Smooth muscle cell (in vitro differentiated cells): ENCODE measurements at regions not wholly inside any gene's neighbourhood (a gene's known extent, or its start where the extent isn't known, plus 50 kb on each side); places are given as distances from the start of the nearest gene placed in this dataset.

Source experiments
- DNase-seq: peaks from one replicate; lab custom pipeline; 2025; ENCODE audit not compliant: unreplicated experiment; lab: John Stamatoyannopoulos, UW
- H2AFZ ChIP-seq: fragments of 200-600 bp; sonication (generic); 2 replicates; pipeline ENCODE4 v1.6.0; 2016; ENCODE audit warnings: antibody characterized with exemption, low read depth, mild to moderate bottlenecking
- H3F3A ChIP-seq: fragments of 200-600 bp; sonication (generic); 2 replicates; pipeline ENCODE4 v1.6.0; 2017; ENCODE audit warnings: antibody characterized with exemption, low read depth
- H3K27ac ChIP-seq: fragments of 200-600 bp; sonication (generic); 2 replicates; pipeline ENCODE4 v1.5.1; 2016; ENCODE audit warnings: low read depth, mild to moderate bottlenecking
- H3K27me3 ChIP-seq: fragments of 200-600 bp; sonication (generic); 2 replicates; pipeline ENCODE4 v1.6.1; 2016; ENCODE audit warnings: low read depth, mild to moderate bottlenecking
- H3K36me3 ChIP-seq: fragments of 200-600 bp; sonication (generic); 2 replicates; pipeline ENCODE4 v1.5.1; 2016; ENCODE audit warnings: low read depth
- H3K4me1 ChIP-seq: fragments of 200-600 bp; sonication (generic); 2 replicates; pipeline ENCODE4 v1.5.1; 2016; ENCODE audit warnings: low read depth
- H3K4me2 ChIP-seq: fragments of 200-600 bp; sonication (generic); 2 replicates; pipeline ENCODE4 v1.6.0; 2016; ENCODE audit warnings: mild to moderate bottlenecking
- H3K4me3 ChIP-seq: fragments of 200-600 bp; sonication (generic); 2 replicates; pipeline ENCODE4 v1.5.1; 2016; ENCODE audit warnings: mild to moderate bottlenecking
- H3K79me2 ChIP-seq: fragments of 200-600 bp; sonication (generic); 2 replicates; pipeline ENCODE4 v1.6.0; 2016; ENCODE audit warnings: low read depth, mild to moderate bottlenecking
- H3K9ac ChIP-seq: fragments of 200-600 bp; sonication (generic); 2 replicates; pipeline ENCODE4 v1.6.0; 2016; ENCODE audit warnings: low read depth
- H3K9me3 ChIP-seq: fragments of 200-600 bp; sonication (generic); replicated peaks from 2 replicates; pipeline ENCODE4 v1.5.1; 2016; ENCODE audit warnings: low read depth
- H4K20me1 ChIP-seq: fragments of 200-600 bp; sonication (generic); 2 replicates; pipeline ENCODE4 v1.6.0; 2016; ENCODE audit warnings: low read depth
- WGBS: methylation state at CpG from one replicate; pipeline ENCODE4 v1.1.7; 2016; ENCODE audit warnings: low lambda C conversion rate; 5-methylcytosine and 5-hydroxymethylcytosine counted together
- TF ChIP-seq, protein P1 (sequence below): fragments of 200-600 bp; sonication (generic); IDR thresholded peaks from 2 replicates; pipeline ENCODE4 v1.5.1; 2017; ENCODE audit warnings: borderline replicate concordance, mild to moderate bottlenecking, antibody characterized with exemption; ENCODE audit not compliant: insufficient read depth, poor library complexity, severe bottlenecking

DNA sequence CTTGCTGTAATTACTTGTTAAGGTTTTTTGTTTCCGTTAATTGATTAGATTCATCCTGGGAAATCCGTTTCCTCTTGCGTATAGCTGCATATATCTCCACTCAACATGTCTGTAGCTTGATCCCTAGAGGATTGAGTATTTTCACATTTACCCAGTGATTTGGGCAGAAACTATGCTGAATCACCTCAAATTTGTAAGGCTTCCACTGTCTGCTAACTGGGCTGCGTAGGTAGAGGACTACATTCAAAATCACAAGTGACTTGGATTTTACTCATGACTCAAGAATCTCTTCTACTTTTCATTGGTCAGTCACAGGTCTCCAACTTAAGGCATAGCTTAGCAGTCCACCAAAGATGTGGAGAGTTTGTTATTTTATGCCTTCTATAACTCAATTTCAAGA is 141.8 kb downstream of the POLR1F start:
- H3K27me3 ChIP-seq = no peaks in the 10 kb centered on the region
- H3K9ac ChIP-seq = no peak overlapping the region
- no peaks in the 10 kb centered on the region for H4K20me1 ChIP-seq
- no peak overlapping the region for H3K4me3 ChIP-seq
- 81% methylated on average over 4 of the region's 4 CpGs for WGBS
- no peak overlapping the region for H2AFZ ChIP-seq
- no peaks in the 10 kb centered on the region for H3K79me2 ChIP-seq
- no peaks in the 10 kb centered on the region for H3K36me3 ChIP-seq
- H3F3A ChIP-seq = no peaks in the 10 kb centered on the region
- DNase-seq = no peak
- H3K4me1 ChIP-seq = no peaks in the 10 kb centered on the region
- H3K27ac ChIP-seq = peak overlapping the region; percentile 32
- no peak overlapping the region for H3K4me2 ChIP-seq
- TF ChIP-seq, protein P1, sequence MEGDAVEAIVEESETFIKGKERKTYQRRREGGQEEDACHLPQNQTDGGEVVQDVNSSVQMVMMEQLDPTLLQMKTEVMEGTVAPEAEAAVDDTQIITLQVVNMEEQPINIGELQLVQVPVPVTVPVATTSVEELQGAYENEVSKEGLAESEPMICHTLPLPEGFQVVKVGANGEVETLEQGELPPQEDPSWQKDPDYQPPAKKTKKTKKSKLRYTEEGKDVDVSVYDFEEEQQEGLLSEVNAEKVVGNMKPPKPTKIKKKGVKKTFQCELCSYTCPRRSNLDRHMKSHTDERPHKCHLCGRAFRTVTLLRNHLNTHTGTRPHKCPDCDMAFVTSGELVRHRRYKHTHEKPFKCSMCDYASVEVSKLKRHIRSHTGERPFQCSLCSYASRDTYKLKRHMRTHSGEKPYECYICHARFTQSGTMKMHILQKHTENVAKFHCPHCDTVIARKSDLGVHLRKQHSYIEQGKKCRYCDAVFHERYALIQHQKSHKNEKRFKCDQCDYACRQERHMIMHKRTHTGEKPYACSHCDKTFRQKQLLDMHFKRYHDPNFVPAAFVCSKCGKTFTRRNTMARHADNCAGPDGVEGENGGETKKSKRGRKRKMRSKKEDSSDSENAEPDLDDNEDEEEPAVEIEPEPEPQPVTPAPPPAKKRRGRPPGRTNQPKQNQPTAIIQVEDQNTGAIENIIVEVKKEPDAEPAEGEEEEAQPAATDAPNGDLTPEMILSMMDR = no peak
- H3K9me3 ChIP-seq = no peaks in the 10 kb centered on the region

DNA sequence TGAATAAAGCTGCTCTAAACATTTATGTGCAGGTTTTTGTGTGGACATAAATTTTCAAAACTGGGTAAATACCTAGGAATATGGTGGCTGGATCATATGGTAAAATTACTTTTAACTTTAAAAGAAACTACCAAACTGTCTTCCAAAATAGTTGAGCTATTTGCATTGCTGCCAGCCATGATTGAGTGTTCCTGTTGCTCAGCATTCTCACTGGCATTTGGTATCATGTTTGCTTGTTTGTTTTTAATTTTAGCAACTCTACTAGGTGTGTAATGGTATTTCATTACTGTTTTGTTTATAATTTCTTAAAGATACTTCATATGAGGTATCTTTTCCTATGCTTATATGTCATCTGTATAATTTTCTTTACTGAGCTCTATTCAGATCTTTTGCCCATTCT is 143.2 kb downstream of the POLR1F start:
- Histone ChIP-seq H4K20me1 (no peaks in the 10 kb centered on the region), H3K4me3 (no peak overlapping the region), H3K4me2 (no peak overlapping the region), H3K9me3 (no peaks in the 10 kb centered on the region), H3F3A (no peaks in the 10 kb centered on the region), H3K9ac (no peak overlapping the region), H3K27ac (no peak overlapping the region), H3K4me1 (peaks cover 5% of the 10 kb centered on the region), H2AFZ (no peak overlapping the region), H3K79me2 (no peaks in the 10 kb centered on the region), H3K36me3 (no peaks in the 10 kb centered on the region), H3K27me3 (no peaks in the 10 kb centered on the region)
- no peak for DNase-seq
- TF ChIP-seq, protein P1 = no peak

DNA sequence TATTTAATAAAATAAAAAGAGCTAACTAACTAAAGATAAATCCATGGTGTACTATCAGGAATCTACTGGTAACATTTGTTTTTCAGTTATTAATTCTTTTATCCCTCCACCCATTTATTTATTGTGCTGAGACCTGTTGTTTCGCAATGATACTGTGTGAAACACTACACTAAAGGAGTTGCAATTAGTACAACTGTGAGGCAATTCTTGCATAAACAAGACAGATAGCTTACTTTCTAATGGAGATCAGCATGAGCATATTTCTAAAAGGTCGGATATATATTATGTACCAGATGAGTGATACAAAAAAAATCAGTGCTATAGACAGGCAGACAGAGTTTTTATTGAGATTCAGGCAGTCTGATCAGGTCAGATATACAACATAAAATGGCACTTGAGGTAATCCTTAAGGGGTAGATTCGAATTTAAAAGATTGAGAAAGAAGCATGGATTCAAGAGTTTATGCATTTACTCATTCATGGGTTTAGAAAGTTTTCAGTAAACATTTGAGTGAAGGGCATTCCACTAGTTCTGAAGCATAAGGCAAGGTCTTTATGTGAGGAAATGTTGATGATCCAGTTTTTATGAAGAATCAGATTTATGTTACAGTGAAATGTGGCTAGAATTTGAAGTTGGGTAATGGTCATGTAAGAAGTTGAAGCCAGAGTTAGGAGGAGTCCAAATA is 147.6 kb downstream of the POLR1F start:
- peak overlapping the region; percentile 97 for H3K27ac ChIP-seq
- H3K9me3 ChIP-seq = no peaks in the 10 kb centered on the region
- H3K4me3 ChIP-seq = peak overlapping the region; percentile 14
- H3K27me3 ChIP-seq = no peaks in the 10 kb centered on the region
- H3K9ac ChIP-seq = peak overlapping the region; percentile 81
- TF ChIP-seq, protein P1 = no peak
- H3K4me2 ChIP-seq = peak overlapping the region; percentile 75
- 78% methylated on average over 3 of the region's 3 CpGs for WGBS
- H2AFZ ChIP-seq = peak overlapping the region; percentile 9
- H3F3A ChIP-seq = no peaks in the 10 kb centered on the region
- no peaks in the 10 kb centered on the region for H3K36me3 ChIP-seq
- H3K79me2 ChIP-seq = no peaks in the 10 kb centered on the region
- no peaks in the 10 kb centered on the region for H4K20me1 ChIP-seq
- H3K4me1 ChIP-seq = peaks cover 17% of the 10 kb centered on the region
- no peak for DNase-seq
